Neural cell (in vitro differentiated cells): ENCODE measurements at regions not wholly inside any gene's neighbourhood (a gene's known extent, or its start where the extent isn't known, plus 50 kb on each side); places are given as distances from the start of the nearest gene placed in this dataset.

Experiments used
- H2AFZ ChIP-seq: fragments of 200-600, 300-800 bp; sonication (generic), shearing (Covaris generic); 2 replicates; pipeline ENCODE4 v1.6.0; 2014; ENCODE audit warnings: low read depth, mild to moderate bottlenecking, antibody characterized with exemption, low read length, moderate library complexity
- H3F3A ChIP-seq: fragments of 200-600 bp; shearing (Covaris generic); 2 replicates; pipeline ENCODE4 v1.6.1; 2016; ENCODE audit warnings: mild to moderate bottlenecking, moderate library complexity, mixed read lengths, antibody characterized with exemption, low read length; ENCODE audit not compliant: insufficient read depth, poor library complexity, severe bottlenecking
- H3K27ac ChIP-seq: fragments of 200-600, 300-800 bp; sonication (generic), shearing (Covaris generic); 2 replicates; pipeline ENCODE4 v1.5.1; 2014; ENCODE audit warnings: mild to moderate bottlenecking, low read length, moderate library complexity
- H3K27me3 ChIP-seq: fragments of 300-800, 200-600 bp; sonication (generic), shearing (Covaris generic); 2 replicates; pipeline ENCODE4 v1.6.0; 2014; ENCODE audit warnings: mild to moderate bottlenecking, low read depth, low read length, moderate library complexity; ENCODE audit not compliant: insufficient read depth
- H3K36me3 ChIP-seq: fragments of 300-800, 200-600 bp; sonication (generic), shearing (Covaris generic); 2 replicates; pipeline ENCODE4 v1.5.1; 2014; ENCODE audit warnings: mild to moderate bottlenecking, antibody characterized with exemption, low read length, moderate library complexity; ENCODE audit not compliant: insufficient read depth
- H3K4me2 ChIP-seq: fragments of 300-800, 200-600 bp; sonication (generic), shearing (Covaris generic); 2 replicates; pipeline ENCODE4 v1.6.0; 2014; ENCODE audit warnings: mild to moderate bottlenecking, low read length
- H3K4me3 ChIP-seq: fragments of 300-800, 200-600 bp; sonication (generic), shearing (Covaris generic); 2 replicates; pipeline ENCODE4 v1.5.1; 2014; ENCODE audit warnings: mild to moderate bottlenecking, low read length, moderate library complexity
- H3K79me2 ChIP-seq: fragments of 200-600 bp; shearing (Covaris generic); replicated peaks from 2 replicates; pipeline ENCODE4 v1.6.0; 2014; ENCODE audit warnings: mild to moderate bottlenecking, low read length, moderate library complexity; ENCODE audit not compliant: insufficient read depth
- H3K9ac ChIP-seq: fragments of 300-800, 200-600 bp; sonication (generic), shearing (Covaris generic); 2 replicates; pipeline ENCODE4 v1.6.1; 2016; ENCODE audit warnings: mild to moderate bottlenecking, low read length, mixed read lengths
- H3K9me2 ChIP-seq: fragments of 200-600 bp; shearing (Covaris generic); 2 replicates; pipeline ENCODE4 v1.6.1; 2016; ENCODE audit warnings: mild to moderate bottlenecking, low read length, mixed read lengths; ENCODE audit not compliant: insufficient read depth
- H3K9me3 ChIP-seq: fragments of 200-600, 300-800 bp; sonication (generic), shearing (Covaris generic); 2 replicates; pipeline ENCODE4 v1.6.1; 2016; ENCODE audit warnings: mild to moderate bottlenecking, mixed run types, low read length, moderate library complexity, mixed read lengths
- H4K20me1 ChIP-seq: fragments of 200-600 bp; shearing (Covaris generic); 2 replicates; pipeline ENCODE4 v1.6.1; 2016; ENCODE audit warnings: mild to moderate bottlenecking, mixed run types; ENCODE audit not compliant: insufficient read depth
- EP300 ChIP-seq: fragments of 450-650 bp; conservative IDR thresholded peaks from 2 replicates; pipeline ENCODE4 v1.6.1; 2014; ENCODE audit warnings: antibody characterized with exemption, mild to moderate bottlenecking, moderate library complexity; ENCODE audit not compliant: poor library complexity, severe bottlenecking
- EZH2 ChIP-seq: fragments of 200-600, 300-800 bp; shearing (Covaris generic), sonication (generic); IDR thresholded peaks from 2 replicates; pipeline ENCODE4 v1.6.1; 2014; ENCODE audit warnings: antibody characterized with exemption, low read length, borderline replicate concordance, mild to moderate bottlenecking; ENCODE audit not compliant: insufficient read depth, poor library complexity, severe bottlenecking
- MXI1 ChIP-seq: fragments of 450-650 bp; conservative IDR thresholded peaks from 2 replicates; pipeline ENCODE4 v1.6.1; 2014; ENCODE audit warnings: antibody characterized with exemption, mild to moderate bottlenecking; ENCODE audit not compliant: poor library complexity, severe bottlenecking
- POLR2AphosphoS5 ChIP-seq: IDR thresholded peaks from 2 replicates; pipeline ENCODE4 v1.6.1; 2012
- RAD21 ChIP-seq: fragments of 450-650 bp; conservative IDR thresholded peaks from 2 replicates; pipeline ENCODE4 v1.6.1; 2014; ENCODE audit warnings: antibody characterized with exemption, mild to moderate bottlenecking, moderate library complexity
- SMC3 ChIP-seq: fragments of 450-650 bp; conservative IDR thresholded peaks from 2 replicates; pipeline ENCODE4 v1.6.1; 2014; ENCODE audit warnings: antibody characterized with exemption, mild to moderate bottlenecking, moderate library complexity; ENCODE audit not compliant: poor library complexity
- TAF1 ChIP-seq: IDR thresholded peaks from 2 replicates; pipeline ENCODE4 v1.6.1; 2012; ENCODE audit warnings: low read depth
- TF ChIP-seq, protein P1 (sequence below): IDR thresholded peaks from 2 replicates; pipeline ENCODE4 v1.6.1; 2012; ENCODE audit warnings: borderline replicate concordance
- TF ChIP-seq, protein P2 (sequence below): fragments of 450-650 bp; IDR thresholded peaks from 2 replicates; pipeline ENCODE4 v1.5.1; 2014; ENCODE audit warnings: antibody characterized with exemption, mild to moderate bottlenecking, moderate library complexity; ENCODE audit not compliant: poor library complexity, severe bottlenecking

DNA sequence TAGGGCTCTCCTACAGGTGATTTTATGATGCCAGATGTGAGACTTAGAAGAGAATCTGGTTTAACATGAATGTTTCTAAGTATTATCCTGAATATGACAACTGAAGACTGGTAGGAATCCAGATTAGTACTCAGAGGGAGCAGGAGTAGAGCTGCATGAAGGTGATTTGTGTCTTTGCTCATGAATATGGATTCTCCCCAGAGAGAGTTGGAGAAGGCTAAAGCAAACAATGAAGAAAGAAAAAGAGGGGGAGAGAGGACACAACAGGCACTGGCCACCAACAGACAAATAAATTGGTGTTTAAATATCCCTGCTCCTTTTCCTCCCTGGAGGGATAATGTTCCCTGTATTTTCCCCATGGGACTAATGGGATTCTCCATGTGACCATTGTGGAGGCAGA, 427.0 kb upstream of the KLF12 start:
- Histone ChIP-seq H3K79me2 (no peaks in the 10 kb centered on the region), H3K4me3 (no peak overlapping the region), H3K9me3 (no peaks in the 10 kb centered on the region), H3K36me3 (no peaks in the 10 kb centered on the region), H3K9me2 (no peaks in the 10 kb centered on the region), H3K4me2 (no peak overlapping the region), H3K27me3 (no peaks in the 10 kb centered on the region), H3F3A (no peaks in the 10 kb centered on the region), H3K27ac (peak overlapping the region; percentile 8), H4K20me1 (no peaks in the 10 kb centered on the region), H2AFZ (no peak overlapping the region), H3K9ac (no peak overlapping the region)
- TF ChIP-seq RAD21: no peak
- TF ChIP-seq, protein P1, sequence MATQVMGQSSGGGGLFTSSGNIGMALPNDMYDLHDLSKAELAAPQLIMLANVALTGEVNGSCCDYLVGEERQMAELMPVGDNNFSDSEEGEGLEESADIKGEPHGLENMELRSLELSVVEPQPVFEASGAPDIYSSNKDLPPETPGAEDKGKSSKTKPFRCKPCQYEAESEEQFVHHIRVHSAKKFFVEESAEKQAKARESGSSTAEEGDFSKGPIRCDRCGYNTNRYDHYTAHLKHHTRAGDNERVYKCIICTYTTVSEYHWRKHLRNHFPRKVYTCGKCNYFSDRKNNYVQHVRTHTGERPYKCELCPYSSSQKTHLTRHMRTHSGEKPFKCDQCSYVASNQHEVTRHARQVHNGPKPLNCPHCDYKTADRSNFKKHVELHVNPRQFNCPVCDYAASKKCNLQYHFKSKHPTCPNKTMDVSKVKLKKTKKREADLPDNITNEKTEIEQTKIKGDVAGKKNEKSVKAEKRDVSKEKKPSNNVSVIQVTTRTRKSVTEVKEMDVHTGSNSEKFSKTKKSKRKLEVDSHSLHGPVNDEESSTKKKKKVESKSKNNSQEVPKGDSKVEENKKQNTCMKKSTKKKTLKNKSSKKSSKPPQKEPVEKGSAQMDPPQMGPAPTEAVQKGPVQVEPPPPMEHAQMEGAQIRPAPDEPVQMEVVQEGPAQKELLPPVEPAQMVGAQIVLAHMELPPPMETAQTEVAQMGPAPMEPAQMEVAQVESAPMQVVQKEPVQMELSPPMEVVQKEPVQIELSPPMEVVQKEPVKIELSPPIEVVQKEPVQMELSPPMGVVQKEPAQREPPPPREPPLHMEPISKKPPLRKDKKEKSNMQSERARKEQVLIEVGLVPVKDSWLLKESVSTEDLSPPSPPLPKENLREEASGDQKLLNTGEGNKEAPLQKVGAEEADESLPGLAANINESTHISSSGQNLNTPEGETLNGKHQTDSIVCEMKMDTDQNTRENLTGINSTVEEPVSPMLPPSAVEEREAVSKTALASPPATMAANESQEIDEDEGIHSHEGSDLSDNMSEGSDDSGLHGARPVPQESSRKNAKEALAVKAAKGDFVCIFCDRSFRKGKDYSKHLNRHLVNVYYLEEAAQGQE: no peak
- no peak for TF ChIP-seq EZH2
- TF ChIP-seq TAF1: no peak
- no peak for TF ChIP-seq SMC3
- no peak for TF ChIP-seq MXI1
- no peak for TF ChIP-seq POLR2AphosphoS5
- TF ChIP-seq, protein P2, sequence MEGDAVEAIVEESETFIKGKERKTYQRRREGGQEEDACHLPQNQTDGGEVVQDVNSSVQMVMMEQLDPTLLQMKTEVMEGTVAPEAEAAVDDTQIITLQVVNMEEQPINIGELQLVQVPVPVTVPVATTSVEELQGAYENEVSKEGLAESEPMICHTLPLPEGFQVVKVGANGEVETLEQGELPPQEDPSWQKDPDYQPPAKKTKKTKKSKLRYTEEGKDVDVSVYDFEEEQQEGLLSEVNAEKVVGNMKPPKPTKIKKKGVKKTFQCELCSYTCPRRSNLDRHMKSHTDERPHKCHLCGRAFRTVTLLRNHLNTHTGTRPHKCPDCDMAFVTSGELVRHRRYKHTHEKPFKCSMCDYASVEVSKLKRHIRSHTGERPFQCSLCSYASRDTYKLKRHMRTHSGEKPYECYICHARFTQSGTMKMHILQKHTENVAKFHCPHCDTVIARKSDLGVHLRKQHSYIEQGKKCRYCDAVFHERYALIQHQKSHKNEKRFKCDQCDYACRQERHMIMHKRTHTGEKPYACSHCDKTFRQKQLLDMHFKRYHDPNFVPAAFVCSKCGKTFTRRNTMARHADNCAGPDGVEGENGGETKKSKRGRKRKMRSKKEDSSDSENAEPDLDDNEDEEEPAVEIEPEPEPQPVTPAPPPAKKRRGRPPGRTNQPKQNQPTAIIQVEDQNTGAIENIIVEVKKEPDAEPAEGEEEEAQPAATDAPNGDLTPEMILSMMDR: no peak
- no peak for TF ChIP-seq EP300

DNA sequence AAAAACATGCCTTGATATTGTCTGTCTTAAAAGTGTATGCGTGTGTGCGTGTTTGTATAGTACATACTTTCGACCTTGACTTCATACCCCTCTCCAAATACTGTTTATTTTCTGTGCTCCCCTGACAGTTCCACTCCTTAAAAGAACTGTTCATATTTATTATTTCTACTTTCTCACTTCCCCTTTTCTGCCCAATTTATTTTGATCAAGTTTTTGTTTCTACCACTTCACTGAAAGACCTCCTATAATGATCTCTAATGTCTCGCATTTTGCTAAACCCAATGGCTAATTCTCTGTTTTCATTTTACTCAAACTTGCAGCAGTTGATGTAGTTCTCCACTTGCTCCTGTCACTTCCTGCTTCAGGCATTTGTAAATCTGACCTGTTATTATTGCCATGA, 426.1 kb upstream of the KLF12 start:
- TF ChIP-seq MXI1 (no peak), RAD21 (no peak), EP300 (no peak)
- Histone ChIP-seq H3K4me3 (no peak overlapping the region), H3F3A (no peaks in the 10 kb centered on the region), H3K9ac (no peak overlapping the region), H3K4me2 (no peak overlapping the region), H3K9me3 (no peaks in the 10 kb centered on the region), H3K27me3 (no peaks in the 10 kb centered on the region), H3K36me3 (no peaks in the 10 kb centered on the region), H4K20me1 (no peaks in the 10 kb centered on the region), H3K79me2 (no peaks in the 10 kb centered on the region), H3K27ac (peak overlapping the region; percentile 8), H3K9me2 (no peaks in the 10 kb centered on the region), H2AFZ (no peak overlapping the region)

DNA sequence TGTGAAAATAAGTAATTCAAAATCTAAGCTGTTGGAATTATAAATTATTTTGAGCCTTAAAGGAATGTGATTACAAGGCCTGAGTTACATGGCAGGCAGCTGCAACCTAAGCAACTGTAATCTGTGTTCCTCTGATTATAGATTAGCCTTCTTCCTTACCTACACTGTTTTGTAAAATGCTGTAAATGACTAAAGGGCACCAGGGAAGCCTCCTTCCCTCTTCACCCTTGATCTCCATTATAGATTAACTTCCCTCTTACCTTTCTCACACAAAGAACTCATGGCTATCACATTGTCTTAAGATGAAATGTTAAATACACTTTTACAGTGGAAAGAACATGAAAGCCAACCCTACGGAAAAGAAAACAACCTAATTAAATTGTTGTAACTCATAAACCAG, 423.7 kb upstream of the KLF12 start:
- Histone ChIP-seq H3K9ac (no peak overlapping the region), H2AFZ (no peak overlapping the region), H3K79me2 (no peaks in the 10 kb centered on the region), H3K27ac (peak overlapping the region; percentile 91), H3K4me3 (no peak overlapping the region), H3K27me3 (no peaks in the 10 kb centered on the region), H3K36me3 (no peaks in the 10 kb centered on the region), H4K20me1 (no peaks in the 10 kb centered on the region), H3K9me2 (no peaks in the 10 kb centered on the region), H3K9me3 (no peaks in the 10 kb centered on the region), H3F3A (no peaks in the 10 kb centered on the region), H3K4me2 (no peak overlapping the region)
- no peak for TF ChIP-seq RAD21
- TF ChIP-seq, protein P2: no peak
- no peak for TF ChIP-seq SMC3
